OCI-LY3 (cell line): ENCODE measurements at regions not wholly inside any gene's neighbourhood (a gene's known extent, or its start where the extent isn't known, plus 50 kb on each side); places are given as distances from the start of the nearest gene placed in this dataset.

Source experiments
- H2AFZ ChIP-seq: fragments of 200-600, 300-600 bp; shearing (Covaris generic); 2 replicates; pipeline ENCODE4 v1.6.0; 2014; ENCODE audit warnings: antibody characterized with exemption, low read depth, low read length
- H3K27ac ChIP-seq: fragments of 200-600, 300-600 bp; sonication (generic); 2 replicates; pipeline ENCODE4 v1.5.1; 2014; ENCODE audit warnings: mild to moderate bottlenecking, low read length, moderate library complexity, mixed read lengths
- H3K27me3 ChIP-seq: fragments of 200-600, 300-600 bp; sonication (generic); 2 replicates; pipeline ENCODE4 v1.6.1; 2014; ENCODE audit warnings: low read depth, low read length, mixed read lengths
- H3K36me3 ChIP-seq: fragments of 200-600, 300-600 bp; sonication (generic); replicated peaks from 2 replicates; pipeline ENCODE3; 2014; ENCODE audit warnings: low read depth, low read length, mixed read lengths
- H3K4me1 ChIP-seq: fragments of 300-600, 200-600 bp; sonication (generic); 2 replicates; pipeline ENCODE4 v1.6.1; 2014; ENCODE audit warnings: low read length, mixed read lengths
- H3K4me2 ChIP-seq: fragments of 200-600, 300-600 bp; sonication (generic); 2 replicates; pipeline ENCODE4 v1.6.1; 2014; ENCODE audit warnings: low read length, mixed read lengths
- H3K4me3 ChIP-seq: fragments of 300-600, 200-600 bp; sonication (generic); 2 replicates; pipeline ENCODE4 v1.5.1; 2014; ENCODE audit warnings: antibody characterized with exemption, mild to moderate bottlenecking, low read length, moderate library complexity
- H3K79me2 ChIP-seq: fragments of 300-600, 200-600 bp; shearing (Covaris generic); 2 replicates; pipeline ENCODE4 v1.6.1; 2014; ENCODE audit warnings: mild to moderate bottlenecking, low read length, mixed read lengths
- H3K9ac ChIP-seq: fragments of 300-600, 200-600 bp; shearing (Covaris generic); 2 replicates; pipeline ENCODE4 v1.6.0; 2014; ENCODE audit warnings: mild to moderate bottlenecking, low read length, moderate library complexity
- H3K9me3 ChIP-seq: fragments of 200-600, 300-600 bp; shearing (Covaris generic); 2 replicates; pipeline ENCODE4 v1.6.1; 2014; ENCODE audit warnings: low read length, mixed read lengths; ENCODE audit not compliant: insufficient read depth
- H4K20me1 ChIP-seq: fragments of 200-600, 300-600 bp; sonication (generic); 2 replicates; pipeline ENCODE4 v1.6.1; 2016; ENCODE audit warnings: low read length, mixed read lengths; ENCODE audit not compliant: insufficient read depth
- EZH2phosphoT487 ChIP-seq: fragments of 200-600 bp; shearing (Covaris generic); IDR thresholded peaks from 2 replicates; pipeline ENCODE4 v1.6.1; 2018; ENCODE audit warnings: antibody characterized with exemption, mixed run types, low read depth
- TF ChIP-seq, protein P1 (sequence below): fragments of 200-600, 300-600 bp; sonication (generic); IDR thresholded peaks from 2 replicates; pipeline ENCODE4 v1.5.1; 2014; ENCODE audit warnings: antibody characterized with exemption, low read length, low read depth

DNA sequence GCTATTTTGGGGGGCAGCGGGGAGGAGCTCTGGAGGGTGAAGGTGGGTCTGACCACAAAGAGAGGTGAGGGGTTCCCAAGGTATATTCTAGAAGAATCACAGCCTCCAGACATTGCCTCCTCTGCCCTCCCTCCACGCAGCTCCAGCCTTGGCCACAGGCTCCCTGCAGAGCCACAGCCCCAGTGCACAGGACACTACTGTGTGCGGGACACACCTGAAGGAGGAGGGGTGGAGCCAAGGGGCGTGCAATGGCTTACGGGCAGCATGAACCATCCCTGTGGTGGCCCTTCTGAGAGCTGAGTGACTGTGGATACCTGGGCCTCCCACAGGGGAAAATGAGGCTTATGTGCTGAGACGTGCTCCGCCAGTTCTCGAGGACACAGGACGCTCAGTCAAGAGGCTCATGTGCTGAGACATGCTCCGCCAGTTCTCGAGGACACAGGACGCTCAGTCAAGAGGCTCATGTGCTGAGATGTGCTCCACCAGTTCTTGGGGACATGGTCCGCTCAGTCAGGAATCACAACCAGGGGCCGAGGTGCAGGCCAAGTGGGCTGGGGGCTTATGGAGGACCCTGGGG is 417.3 kb downstream of the SHANK2 start:
- Histone ChIP-seq H3K4me3 (no peak overlapping the region), H3K27me3 (peaks cover 24% of the 10 kb centered on the region), H3K9me3 (no peaks in the 10 kb centered on the region)

DNA sequence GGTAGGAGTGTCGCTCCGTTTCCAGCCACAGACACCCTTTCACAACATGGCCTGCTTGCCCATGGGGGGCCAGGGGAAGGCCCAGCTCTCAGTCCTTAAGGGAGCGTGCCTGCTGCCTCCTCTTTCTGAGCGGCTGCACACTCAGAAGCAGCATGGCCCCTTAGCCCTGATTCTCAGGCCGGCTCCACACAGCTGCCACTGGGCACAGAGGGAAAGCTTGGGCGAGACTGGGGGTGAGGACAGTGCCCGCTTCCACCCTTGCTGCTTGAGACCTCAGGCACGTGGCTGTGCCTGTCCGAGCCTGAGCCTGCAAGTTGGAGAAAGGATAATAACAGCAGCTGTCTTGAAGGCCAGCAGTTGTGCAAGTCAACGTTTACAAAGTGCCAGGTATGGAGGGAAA is 416.3 kb downstream of the SHANK2 start:
- no peaks in the 10 kb centered on the region for H4K20me1 ChIP-seq
- H3K4me1 ChIP-seq, result no peaks in the 10 kb centered on the region
- H3K79me2 ChIP-seq, result no peaks in the 10 kb centered on the region
- no peaks in the 10 kb centered on the region for H3K9me3 ChIP-seq
- no peak overlapping the region for H2AFZ ChIP-seq
- peaks cover 17% of the 10 kb centered on the region for H3K27me3 ChIP-seq
- no peak for TF ChIP-seq EZH2phosphoT487
- TF ChIP-seq, protein P1, sequence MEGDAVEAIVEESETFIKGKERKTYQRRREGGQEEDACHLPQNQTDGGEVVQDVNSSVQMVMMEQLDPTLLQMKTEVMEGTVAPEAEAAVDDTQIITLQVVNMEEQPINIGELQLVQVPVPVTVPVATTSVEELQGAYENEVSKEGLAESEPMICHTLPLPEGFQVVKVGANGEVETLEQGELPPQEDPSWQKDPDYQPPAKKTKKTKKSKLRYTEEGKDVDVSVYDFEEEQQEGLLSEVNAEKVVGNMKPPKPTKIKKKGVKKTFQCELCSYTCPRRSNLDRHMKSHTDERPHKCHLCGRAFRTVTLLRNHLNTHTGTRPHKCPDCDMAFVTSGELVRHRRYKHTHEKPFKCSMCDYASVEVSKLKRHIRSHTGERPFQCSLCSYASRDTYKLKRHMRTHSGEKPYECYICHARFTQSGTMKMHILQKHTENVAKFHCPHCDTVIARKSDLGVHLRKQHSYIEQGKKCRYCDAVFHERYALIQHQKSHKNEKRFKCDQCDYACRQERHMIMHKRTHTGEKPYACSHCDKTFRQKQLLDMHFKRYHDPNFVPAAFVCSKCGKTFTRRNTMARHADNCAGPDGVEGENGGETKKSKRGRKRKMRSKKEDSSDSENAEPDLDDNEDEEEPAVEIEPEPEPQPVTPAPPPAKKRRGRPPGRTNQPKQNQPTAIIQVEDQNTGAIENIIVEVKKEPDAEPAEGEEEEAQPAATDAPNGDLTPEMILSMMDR, result no peak
- no peak overlapping the region for H3K4me3 ChIP-seq
- H3K27ac ChIP-seq, result no peak overlapping the region
- no peaks in the 10 kb centered on the region for H3K36me3 ChIP-seq
- H3K9ac ChIP-seq, result no peak overlapping the region
- H3K4me2 ChIP-seq, result no peak overlapping the region

More for the DNA sequence above, 417.3 kb downstream of the SHANK2 start:
- Histone ChIP-seq H3K4me1 (no peaks in the 10 kb centered on the region), H3K36me3 (no peaks in the 10 kb centered on the region), H3K9ac (no peak overlapping the region), H2AFZ (no peak overlapping the region), H3K79me2 (no peaks in the 10 kb centered on the region), H3K4me2 (no peak overlapping the region), H4K20me1 (no peaks in the 10 kb centered on the region), H3K27ac (no peak overlapping the region)
- TF ChIP-seq EZH2phosphoT487, result no peak
- TF ChIP-seq, protein P1, result no peak

DNA sequence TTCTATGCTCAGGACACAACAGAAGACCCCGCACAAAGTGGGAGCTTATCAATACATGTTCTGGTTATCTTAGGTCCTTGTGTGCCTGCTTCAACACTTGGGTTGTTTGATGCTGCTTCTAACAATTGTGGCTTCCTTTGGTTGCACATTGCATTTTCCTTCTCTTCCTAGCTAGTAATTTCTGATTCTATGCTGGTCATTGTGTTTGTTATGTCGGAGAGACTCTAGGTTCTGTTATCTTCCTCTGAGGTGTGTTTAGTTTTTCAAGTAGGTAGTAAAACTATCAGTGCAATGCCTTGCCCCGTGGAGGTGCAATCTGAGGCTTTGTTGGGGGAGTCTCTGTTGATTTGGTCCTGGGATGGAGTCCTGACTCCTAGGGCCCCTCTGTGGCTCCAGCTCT is 414.2 kb downstream of the SHANK2 start:
- Histone ChIP-seq H3K9ac (no peak overlapping the region), H3K4me1 (no peaks in the 10 kb centered on the region), H2AFZ (no peak overlapping the region), H3K9me3 (no peaks in the 10 kb centered on the region), H3K4me2 (no peak overlapping the region), H3K4me3 (no peak overlapping the region), H3K36me3 (no peaks in the 10 kb centered on the region), H3K79me2 (no peaks in the 10 kb centered on the region), H3K27me3 (peaks cover 14% of the 10 kb centered on the region; the same call in 1 of the 2 replicates), H4K20me1 (no peaks in the 10 kb centered on the region), H3K27ac (no peak overlapping the region)
- TF ChIP-seq EZH2phosphoT487, result no peak
- TF ChIP-seq, protein P1, result no peak

DNA sequence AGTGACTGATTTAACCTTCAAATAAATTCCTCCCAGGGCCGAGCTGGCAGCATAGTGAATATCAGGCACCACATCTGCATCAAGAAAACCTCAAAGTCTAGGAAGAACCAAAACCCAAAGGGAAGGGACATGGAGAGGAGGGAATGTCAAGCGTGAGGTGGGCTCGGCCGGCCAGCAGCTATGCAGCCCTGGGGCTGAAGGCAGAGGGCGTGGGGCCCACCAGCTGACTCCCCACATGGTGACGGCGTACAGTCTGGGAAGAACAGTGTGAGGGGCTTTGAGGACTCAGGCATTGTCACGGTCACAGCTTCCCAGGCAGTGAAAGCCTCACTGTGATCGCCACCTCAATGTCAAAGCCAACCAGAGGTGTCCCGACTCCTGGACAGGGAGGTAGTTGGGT is 412.5 kb downstream of the SHANK2 start:
- H3K79me2 ChIP-seq, result no peaks in the 10 kb centered on the region
- H3K9ac ChIP-seq, result no peak overlapping the region
- H3K4me3 ChIP-seq, result no peak overlapping the region
- H3K9me3 ChIP-seq, result no peaks in the 10 kb centered on the region
- no peaks in the 10 kb centered on the region for H3K4me1 ChIP-seq
- no peak overlapping the region for H3K27ac ChIP-seq
- H3K4me2 ChIP-seq, result no peak overlapping the region
- H4K20me1 ChIP-seq, result no peaks in the 10 kb centered on the region
- H3K27me3 ChIP-seq, result peaks cover 8% of the 10 kb centered on the region; the same call in 1 of the 2 replicates
- no peak overlapping the region for H2AFZ ChIP-seq
- no peaks in the 10 kb centered on the region for H3K36me3 ChIP-seq
- no peak for TF ChIP-seq EZH2phosphoT487
- TF ChIP-seq, protein P1, result no peak
